ENCODE measurements at regions not wholly inside any gene's neighbourhood (a gene's known extent, or its start where the extent isn't known, plus 50 kb on each side); places are given as distances from the start of the nearest gene placed in this dataset.

DNA sequence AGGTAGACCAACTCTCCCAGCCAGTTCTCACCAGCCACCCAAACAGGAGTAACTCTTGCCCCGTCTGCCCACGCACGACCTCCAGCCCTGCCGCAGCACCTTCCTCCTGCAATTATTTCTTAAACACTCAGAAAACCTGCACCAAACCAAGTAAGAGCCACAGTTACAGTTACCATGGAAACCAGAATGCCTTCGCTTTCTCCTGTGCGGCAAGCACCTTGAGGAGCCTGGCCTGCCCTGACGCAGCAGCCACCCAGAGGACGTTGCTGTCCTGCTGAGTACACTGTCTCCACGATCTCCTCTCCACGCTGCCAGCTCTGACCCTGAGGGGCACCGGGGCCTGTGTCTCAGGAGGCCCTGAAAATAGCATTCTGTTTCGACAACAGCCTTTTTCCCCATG lies 94.3 kb upstream of the SMIM21 start:
- H3K4me1 ChIP-seq (ENCODE audit: insufficient read depth, low read length), result no peaks in the 10 kb centered on the region
- H3K4me3 ChIP-seq (ENCODE audit: low read length), result no peak overlapping the region
- H3K9ac ChIP-seq (ENCODE audit: low read depth, low read length), result no peak overlapping the region
- H3K9me3 ChIP-seq (ENCODE audit: insufficient read depth, low read depth, low read length), result no peaks in the 10 kb centered on the region
- 92% methylated on average over 12 of the region's 12 CpGs for WGBS
- H3K27ac ChIP-seq (ENCODE audit: low read depth, low read length), result no peak overlapping the region
- H3K27me3 ChIP-seq (ENCODE audit: insufficient read depth, low read length), result no peaks in the 10 kb centered on the region
- no peaks in the 10 kb centered on the region for H3K36me3 ChIP-seq (ENCODE audit: insufficient read depth, low read length)

DNA sequence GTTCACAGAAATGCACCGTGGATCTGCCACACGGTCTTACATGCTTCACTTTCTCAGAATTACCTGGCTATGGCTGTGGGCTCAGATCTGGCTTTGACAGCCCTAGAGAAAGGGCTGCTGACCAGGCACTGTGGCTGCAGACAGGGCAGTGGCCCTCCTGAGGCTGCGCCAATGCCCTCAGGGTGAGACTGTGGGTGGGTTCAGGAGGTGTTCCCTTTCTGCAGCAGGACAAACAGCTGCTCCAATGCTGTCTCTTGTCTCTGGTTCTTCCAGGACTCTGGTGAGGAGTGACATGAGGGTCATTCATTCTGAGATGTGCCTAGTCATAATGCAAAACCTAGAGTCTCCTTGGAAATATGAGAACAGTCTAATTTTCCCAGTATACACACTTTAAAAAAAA lies 90.5 kb upstream of the SMIM21 start:
- H3K4me3 ChIP-seq (ENCODE audit: low read length), result no peak overlapping the region
- 94% methylated on average over 3 of the region's 3 CpGs for WGBS
- H3K36me3 ChIP-seq (ENCODE audit: insufficient read depth, low read length), result no peaks in the 10 kb centered on the region
- no peaks in the 10 kb centered on the region for H3K27me3 ChIP-seq (ENCODE audit: insufficient read depth, low read length)
- H3K27ac ChIP-seq (ENCODE audit: low read depth, low read length), result no peak overlapping the region
- no peaks in the 10 kb centered on the region for H3K9me3 ChIP-seq (ENCODE audit: insufficient read depth, low read depth, low read length)
- H3K4me1 ChIP-seq (ENCODE audit: insufficient read depth, low read length), result no peaks in the 10 kb centered on the region
- no peak overlapping the region for H3K9ac ChIP-seq (ENCODE audit: low read depth, low read length)

DNA sequence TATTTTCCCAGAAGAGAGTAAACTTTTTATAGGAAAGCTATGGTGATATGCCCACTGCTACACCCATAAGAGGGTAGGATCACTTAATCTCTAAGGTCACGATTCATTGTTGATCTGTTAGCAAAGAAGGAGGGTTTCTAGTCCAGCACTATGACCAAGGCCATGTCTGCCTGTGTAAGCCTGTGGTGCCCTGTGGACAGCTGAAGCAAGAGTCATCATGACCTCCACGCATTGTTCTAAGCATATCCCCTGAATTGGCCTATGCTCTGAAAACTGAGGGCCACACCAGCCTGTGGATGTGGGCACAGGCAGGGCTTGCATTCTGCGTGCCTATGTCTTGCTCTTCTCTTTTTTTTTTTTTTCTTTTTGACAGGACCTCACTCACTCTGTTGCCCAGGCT lies 89.8 kb upstream of the SMIM21 start:
- Histone ChIP-seq H3K9ac (ENCODE audit: low read depth, low read length) (no peak overlapping the region), H3K9me3 (ENCODE audit: insufficient read depth, low read depth, low read length) (peaks cover 6% of the 10 kb centered on the region), H3K4me3 (ENCODE audit: low read length) (no peak overlapping the region), H3K36me3 (ENCODE audit: insufficient read depth, low read length) (no peaks in the 10 kb centered on the region), H3K27me3 (ENCODE audit: insufficient read depth, low read length) (no peaks in the 10 kb centered on the region), H3K27ac (ENCODE audit: low read depth, low read length) (no peak overlapping the region), H3K4me1 (ENCODE audit: insufficient read depth, low read length) (no peaks in the 10 kb centered on the region)
- WGBS, result 96% methylated on average over 3 of the region's 3 CpGs

DNA sequence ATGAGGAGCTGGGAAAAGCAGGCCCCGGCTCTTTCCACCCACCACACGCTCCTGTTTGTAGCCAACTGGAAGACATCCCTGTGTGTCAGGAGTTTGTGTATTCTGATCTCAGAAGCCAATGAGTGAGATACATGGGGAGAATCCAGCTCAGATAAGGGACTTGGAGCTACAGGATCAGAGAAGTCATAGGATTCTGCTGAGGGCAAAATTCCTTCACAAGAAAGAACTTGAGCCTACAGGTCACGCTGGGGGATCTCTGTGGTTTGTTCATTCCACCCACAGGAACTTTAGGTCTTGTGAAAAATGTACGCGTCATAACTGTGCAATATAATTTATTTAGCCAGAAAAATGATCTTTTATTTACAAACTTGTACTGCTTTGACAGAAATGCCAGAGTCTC lies 80.1 kb upstream of the SMIM21 start:
- WGBS, result 95% methylated on average over 5 of the region's 5 CpGs

DNA sequence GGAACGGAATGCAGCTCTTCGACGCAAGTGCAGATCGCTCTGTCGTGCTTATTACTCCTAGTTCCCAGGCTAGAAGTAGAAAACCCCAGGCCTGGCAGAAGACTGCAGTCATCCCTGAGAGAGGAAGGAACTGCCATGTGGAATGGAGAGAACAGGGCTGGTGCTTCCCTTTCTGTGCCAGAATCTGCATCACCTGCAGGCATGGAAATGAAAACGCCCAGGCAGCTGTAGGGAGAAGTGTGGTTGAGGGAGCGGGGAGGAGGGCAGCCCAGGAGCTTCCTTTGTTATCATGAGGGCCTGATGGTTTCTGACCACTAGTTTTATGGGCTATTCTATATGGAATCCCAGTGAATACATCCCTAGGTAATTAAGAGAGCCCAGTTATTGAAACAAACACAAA lies 79.4 kb upstream of the SMIM21 start:
- no peaks in the 10 kb centered on the region for H3K9me3 ChIP-seq (ENCODE audit: insufficient read depth, low read depth, low read length)
- no peaks in the 10 kb centered on the region for H3K36me3 ChIP-seq (ENCODE audit: insufficient read depth, low read length)
- H3K27ac ChIP-seq (ENCODE audit: low read depth, low read length), result no peak overlapping the region
- H3K4me1 ChIP-seq (ENCODE audit: insufficient read depth, low read length), result no peaks in the 10 kb centered on the region
- H3K9ac ChIP-seq (ENCODE audit: low read depth, low read length), result no peak overlapping the region
- H3K4me3 ChIP-seq (ENCODE audit: low read length), result no peak overlapping the region
- H3K27me3 ChIP-seq (ENCODE audit: insufficient read depth, low read length), result no peaks in the 10 kb centered on the region
- WGBS, result 82% methylated on average over 7 of the region's 7 CpGs

More for the DNA sequence above, 80.1 kb upstream of the SMIM21 start:
- no peak overlapping the region for H3K4me3 ChIP-seq (ENCODE audit: low read length)
- peaks cover 3% of the 10 kb centered on the region for H3K9me3 ChIP-seq (ENCODE audit: insufficient read depth, low read depth, low read length)
- H3K27ac ChIP-seq (ENCODE audit: low read depth, low read length), result no peak overlapping the region
- H3K36me3 ChIP-seq (ENCODE audit: insufficient read depth, low read length), result no peaks in the 10 kb centered on the region
- no peaks in the 10 kb centered on the region for H3K4me1 ChIP-seq (ENCODE audit: insufficient read depth, low read length)
- H3K27me3 ChIP-seq (ENCODE audit: insufficient read depth, low read length), result no peaks in the 10 kb centered on the region
- H3K9ac ChIP-seq (ENCODE audit: low read depth, low read length), result no peak overlapping the region

DNA sequence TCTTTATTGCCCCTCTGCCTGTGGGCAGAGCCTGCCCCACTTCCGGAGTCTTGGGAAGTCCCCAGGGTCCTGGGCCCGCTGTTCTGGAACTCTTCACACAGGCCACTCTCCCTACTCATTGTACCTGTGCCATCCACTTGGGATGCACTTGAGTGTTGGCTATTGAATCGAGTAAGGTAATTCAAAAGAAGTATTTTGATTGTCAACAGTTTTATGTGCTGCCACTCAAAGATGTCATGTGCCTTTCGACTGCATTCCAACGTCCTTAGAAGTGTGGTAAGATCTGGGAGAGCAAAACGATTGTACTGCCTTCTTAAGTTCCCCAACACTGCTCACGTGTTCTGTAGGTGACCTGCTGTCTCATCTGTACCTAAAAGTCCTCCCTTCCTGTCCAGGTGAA lies 77.0 kb upstream of the SMIM21 start:
- H3K27ac ChIP-seq (ENCODE audit: low read depth, low read length), result no peak overlapping the region
- H3K4me3 ChIP-seq (ENCODE audit: low read length), result no peak overlapping the region
- H3K27me3 ChIP-seq (ENCODE audit: insufficient read depth, low read length), result no peaks in the 10 kb centered on the region
- no peak overlapping the region for H3K9ac ChIP-seq (ENCODE audit: low read depth, low read length)
- 93% methylated on average over 7 of the region's 7 CpGs for WGBS
- H3K4me1 ChIP-seq (ENCODE audit: insufficient read depth, low read length), result no peaks in the 10 kb centered on the region
- no peaks in the 10 kb centered on the region for H3K36me3 ChIP-seq (ENCODE audit: insufficient read depth, low read length)
- no peaks in the 10 kb centered on the region for H3K9me3 ChIP-seq (ENCODE audit: insufficient read depth, low read depth, low read length)

DNA sequence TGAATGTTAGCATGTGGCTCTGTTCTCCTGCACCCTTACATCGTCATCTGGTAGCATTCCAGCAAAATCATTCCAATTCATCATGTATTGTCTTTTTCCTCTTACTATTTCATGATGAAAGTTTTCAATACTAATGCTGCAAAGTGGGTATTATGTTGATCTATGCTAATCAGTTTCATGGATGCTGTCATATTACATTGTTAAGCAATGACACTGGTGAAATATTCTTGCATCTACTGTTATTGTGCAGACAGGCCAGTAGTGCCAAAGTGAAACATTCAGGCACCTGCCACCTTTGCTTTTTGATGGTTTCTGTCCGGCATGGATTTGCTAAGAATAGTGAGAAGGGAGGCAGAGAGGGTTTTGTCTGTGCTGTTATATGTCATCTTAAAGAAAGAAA lies 76.1 kb upstream of the SMIM21 start:
- H3K27me3 ChIP-seq (ENCODE audit: insufficient read depth, low read length), result no peaks in the 10 kb centered on the region
- H3K36me3 ChIP-seq (ENCODE audit: insufficient read depth, low read length), result no peaks in the 10 kb centered on the region
- no peak overlapping the region for H3K9ac ChIP-seq (ENCODE audit: low read depth, low read length)
- no peak overlapping the region for H3K4me3 ChIP-seq (ENCODE audit: low read length)
- H3K27ac ChIP-seq (ENCODE audit: low read depth, low read length), result no peak overlapping the region
- no peaks in the 10 kb centered on the region for H3K9me3 ChIP-seq (ENCODE audit: insufficient read depth, low read depth, low read length)
- WGBS, result 89% methylated on average over 2 of the region's 2 CpGs
- H3K4me1 ChIP-seq (ENCODE audit: insufficient read depth, low read length), result no peaks in the 10 kb centered on the region

DNA sequence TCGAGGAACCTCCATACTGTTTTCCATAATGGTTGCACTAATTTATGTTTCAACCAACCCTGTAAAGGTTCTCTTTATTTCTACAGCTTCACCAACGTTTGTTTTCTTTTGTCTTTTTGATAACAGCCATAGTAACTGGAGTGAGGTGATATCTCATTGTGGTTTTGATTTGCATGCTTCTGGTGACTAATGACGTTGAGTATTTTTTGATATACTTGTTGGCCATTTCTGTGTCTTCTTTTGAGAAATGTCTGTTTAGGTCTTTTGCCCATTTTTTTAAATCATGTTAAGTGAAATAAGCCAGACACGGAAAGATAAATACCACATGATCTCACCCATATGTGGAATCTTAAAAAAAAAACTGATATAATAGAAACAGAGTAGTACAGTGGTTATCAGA lies 74.8 kb upstream of the SMIM21 start:
- no peaks in the 10 kb centered on the region for H3K27me3 ChIP-seq (ENCODE audit: insufficient read depth, low read length)
- H3K9ac ChIP-seq (ENCODE audit: low read depth, low read length), result no peak overlapping the region
- no peak overlapping the region for H3K27ac ChIP-seq (ENCODE audit: low read depth, low read length)
- H3K36me3 ChIP-seq (ENCODE audit: insufficient read depth, low read length), result no peaks in the 10 kb centered on the region
- 91% methylated on average over 2 of the region's 4 CpGs for WGBS
- no peaks in the 10 kb centered on the region for H3K9me3 ChIP-seq (ENCODE audit: insufficient read depth, low read depth, low read length)
- no peak overlapping the region for H3K4me3 ChIP-seq (ENCODE audit: low read length)
- H3K4me1 ChIP-seq (ENCODE audit: insufficient read depth, low read length), result no peaks in the 10 kb centered on the region

DNA sequence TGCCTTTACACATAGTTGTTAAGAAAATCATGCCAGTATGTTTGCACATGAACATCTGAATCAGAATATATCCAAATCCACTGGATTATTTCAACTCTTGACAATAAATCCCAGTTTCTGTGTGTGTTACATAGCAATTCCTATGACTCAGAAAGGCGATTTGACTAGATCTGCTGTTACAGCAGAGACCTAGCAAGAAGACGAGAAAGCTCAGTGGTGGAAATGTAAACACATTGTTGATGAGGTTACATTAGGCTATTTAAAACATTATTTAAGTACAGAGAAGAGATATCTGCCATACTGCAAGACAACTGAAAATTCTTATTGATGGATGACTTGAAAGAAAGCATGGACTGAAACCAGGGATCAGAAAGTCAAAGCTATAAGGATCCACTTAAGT lies 73.0 kb upstream of the SMIM21 start:
- H3K4me1 ChIP-seq (ENCODE audit: insufficient read depth, low read length), result no peaks in the 10 kb centered on the region
- H3K36me3 ChIP-seq (ENCODE audit: insufficient read depth, low read length), result no peaks in the 10 kb centered on the region
- H3K9me3 ChIP-seq (ENCODE audit: insufficient read depth, low read depth, low read length), result no peaks in the 10 kb centered on the region
- H3K9ac ChIP-seq (ENCODE audit: low read depth, low read length), result no peak overlapping the region
- no peaks in the 10 kb centered on the region for H3K27me3 ChIP-seq (ENCODE audit: insufficient read depth, low read length)
- 88% methylated on average over 2 of the region's 2 CpGs for WGBS
- no peak overlapping the region for H3K27ac ChIP-seq (ENCODE audit: low read depth, low read length)
- no peak overlapping the region for H3K4me3 ChIP-seq (ENCODE audit: low read length)

DNA sequence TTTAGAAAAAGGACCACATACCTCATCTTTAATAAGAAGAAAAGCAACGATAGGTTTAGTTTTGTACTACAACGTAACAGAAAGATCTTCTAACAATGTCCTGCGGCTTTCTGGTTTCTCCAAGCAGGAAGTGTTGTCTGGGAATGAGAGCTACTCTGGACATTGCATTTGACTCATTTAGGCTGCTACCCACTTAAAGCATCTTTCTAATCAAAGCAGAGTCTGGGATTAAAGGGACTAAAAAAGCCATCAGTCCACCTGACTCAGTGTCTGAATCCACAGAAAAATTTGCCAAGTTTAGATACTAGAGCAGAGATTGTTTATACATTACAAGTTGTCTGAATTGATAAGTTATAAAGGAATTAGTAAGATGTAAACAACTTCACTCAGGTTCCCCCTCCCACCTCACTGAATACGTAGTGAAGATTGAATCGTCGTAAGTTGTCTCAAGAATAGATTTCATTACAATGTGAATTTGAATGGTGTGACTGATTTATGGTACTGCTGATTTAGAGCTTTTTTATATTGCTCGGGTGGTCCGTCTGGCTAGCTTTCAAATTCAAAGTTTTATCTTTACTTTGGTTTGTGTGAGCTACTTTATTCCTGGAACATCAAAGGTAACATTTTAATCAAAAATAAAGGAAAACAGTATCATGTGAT lies 70.2 kb upstream of the SMIM21 start:
- H3K9me3 ChIP-seq (ENCODE audit: insufficient read depth, low read depth, low read length), result no peaks in the 10 kb centered on the region
- no peak overlapping the region for H3K9ac ChIP-seq (ENCODE audit: low read depth, low read length)
- 79% methylated on average over 8 of the region's 8 CpGs for WGBS
- no peaks in the 10 kb centered on the region for H3K36me3 ChIP-seq (ENCODE audit: insufficient read depth, low read length)
- no peaks in the 10 kb centered on the region; the same call in 1 of the 2 replicates for H3K4me1 ChIP-seq (ENCODE audit: insufficient read depth, low read length)
- H3K27me3 ChIP-seq (ENCODE audit: insufficient read depth, low read length), result no peaks in the 10 kb centered on the region
- H3K27ac ChIP-seq (ENCODE audit: low read depth, low read length), result no peak overlapping the region
- H3K4me3 ChIP-seq (ENCODE audit: low read length), result no peak overlapping the region

DNA sequence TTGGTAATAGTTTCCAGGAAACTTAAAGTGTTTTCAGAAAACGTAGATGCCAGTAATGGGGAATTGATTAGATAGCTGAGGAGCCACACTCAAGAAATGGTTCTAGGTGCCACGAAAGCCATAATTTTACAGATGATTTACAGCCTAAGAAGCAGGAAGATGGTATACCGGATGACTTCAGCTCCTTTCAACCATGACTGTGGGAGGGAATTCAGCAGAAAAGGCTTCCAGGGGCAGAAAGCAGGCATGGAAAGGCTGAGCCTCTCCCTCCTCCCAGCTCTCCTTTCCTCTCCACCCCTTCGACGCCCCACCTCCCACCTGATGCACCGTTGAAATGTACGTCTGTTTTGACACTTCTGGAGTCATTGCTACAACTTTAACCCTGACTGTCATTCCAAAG lies 68.6 kb upstream of the SMIM21 start:
- WGBS, result 94% methylated on average over 7 of the region's 7 CpGs
- no peaks in the 10 kb centered on the region; the same call in 1 of the 2 replicates for H3K4me1 ChIP-seq (ENCODE audit: insufficient read depth, low read length)
- H3K36me3 ChIP-seq (ENCODE audit: insufficient read depth, low read length), result no peaks in the 10 kb centered on the region
- no peak overlapping the region for H3K9ac ChIP-seq (ENCODE audit: low read depth, low read length)
- no peak overlapping the region for H3K27ac ChIP-seq (ENCODE audit: low read depth, low read length)
- H3K27me3 ChIP-seq (ENCODE audit: insufficient read depth, low read length), result no peaks in the 10 kb centered on the region
- H3K9me3 ChIP-seq (ENCODE audit: insufficient read depth, low read depth, low read length), result no peaks in the 10 kb centered on the region
- no peak overlapping the region for H3K4me3 ChIP-seq (ENCODE audit: low read length)

DNA sequence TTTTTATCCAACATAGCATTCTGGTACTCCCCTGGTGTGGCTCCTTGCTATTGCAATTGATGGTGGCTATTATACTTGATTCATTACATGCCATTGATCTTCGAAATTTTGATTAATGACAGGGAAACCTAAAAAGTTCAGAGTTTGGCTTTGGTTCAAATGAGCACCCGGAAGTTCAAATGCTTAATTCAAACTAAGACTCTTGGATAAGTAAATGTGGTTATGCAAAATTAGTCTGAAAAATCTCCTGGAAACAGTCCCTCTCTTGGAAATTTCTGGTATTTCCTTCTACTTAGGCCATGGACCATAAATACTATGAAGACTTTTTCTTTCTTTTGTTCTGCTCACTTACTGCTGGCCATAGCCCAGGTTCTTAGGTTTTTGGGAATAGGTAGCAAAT lies 65.3 kb upstream of the SMIM21 start:
- Histone ChIP-seq H3K36me3 (ENCODE audit: insufficient read depth, low read length) (no peaks in the 10 kb centered on the region), H3K4me3 (ENCODE audit: low read length) (no peak overlapping the region), H3K9me3 (ENCODE audit: insufficient read depth, low read depth, low read length) (no peaks in the 10 kb centered on the region), H3K27me3 (ENCODE audit: insufficient read depth, low read length) (no peaks in the 10 kb centered on the region), H3K9ac (ENCODE audit: low read depth, low read length) (no peak overlapping the region), H3K4me1 (ENCODE audit: insufficient read depth, low read length) (no peaks in the 10 kb centered on the region; the same call in 1 of the 2 replicates), H3K27ac (ENCODE audit: low read depth, low read length) (no peak overlapping the region)
- WGBS, result 94% methylated on average over 2 of the region's 2 CpGs
